ENCODE measurements at regions not wholly inside any gene's neighbourhood (a gene's known extent, or its start where the extent isn't known, plus 50 kb on each side); places are given as distances from the start of the nearest gene placed in this dataset.
A peak's percentile ranks its signal among the peaks of the same experiment; 100 is the strongest.
"Not testable (repeated sequence)": the region's sequence is repeated elsewhere in the genome, so short reads cannot be mapped to it uniquely, and the experiment has no call there.

DNA sequence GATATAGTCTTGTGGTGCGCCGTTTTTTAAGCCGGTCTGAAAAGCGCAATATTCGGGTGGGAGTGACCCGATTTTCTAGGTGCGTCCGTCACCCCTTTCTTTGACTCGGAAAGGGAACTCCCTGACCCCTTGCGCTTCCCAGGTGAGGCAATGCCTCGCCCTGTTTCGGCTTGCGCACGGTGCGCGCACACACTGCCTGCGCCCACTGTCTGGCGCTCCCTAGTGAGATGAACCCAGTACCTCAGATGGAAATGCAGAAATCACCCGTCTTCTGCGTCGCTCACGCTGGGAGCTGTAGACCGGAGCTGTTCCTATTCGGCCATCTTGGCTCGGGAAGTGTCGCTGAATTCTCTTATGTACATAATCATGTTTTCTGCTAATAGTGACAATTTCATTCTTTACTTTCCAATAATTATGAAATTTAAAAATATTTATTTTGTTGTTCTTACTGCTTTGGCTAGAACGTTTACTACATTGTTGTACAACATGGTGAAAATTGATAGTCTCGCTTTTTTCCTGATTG is 61.2 kb upstream of the MINDY3 start:
- H3K27me3 ChIP-seq (ENCODE audit: low read depth); DNase-seq (ENCODE audit: low spot score in 2 of 2); H3K36me3 ChIP-seq (replicated peaks); in situ Hi-C loops (cut with MboI; ENCODE audit: low sequenced_read_pairs); H3K9me3 ChIP-seq; H3K4me3 ChIP-seq; H3K4me1 ChIP-seq: not testable (repeated sequence)

- Histone ChIP-seq H3K4me1 (no peaks in the 10 kb centered on the region), H3K27me3 (ENCODE audit: low read depth) (no peaks in the 10 kb centered on the region), H3K9me3 (no peaks in the 10 kb centered on the region), H3K4me3 (no peak overlapping the region), H3K36me3 (replicated peaks) (no peaks in the 10 kb centered on the region)
- in situ Hi-C loops (cut with MboI; ENCODE audit: low sequenced_read_pairs) = no loop called here
- no peak for DNase-seq (ENCODE audit: low spot score in 2 of 2)
Measured at GRCh38 chr10:15931376-15931775, 71.1 kb upstream of the MINDY3 start.

DNA sequence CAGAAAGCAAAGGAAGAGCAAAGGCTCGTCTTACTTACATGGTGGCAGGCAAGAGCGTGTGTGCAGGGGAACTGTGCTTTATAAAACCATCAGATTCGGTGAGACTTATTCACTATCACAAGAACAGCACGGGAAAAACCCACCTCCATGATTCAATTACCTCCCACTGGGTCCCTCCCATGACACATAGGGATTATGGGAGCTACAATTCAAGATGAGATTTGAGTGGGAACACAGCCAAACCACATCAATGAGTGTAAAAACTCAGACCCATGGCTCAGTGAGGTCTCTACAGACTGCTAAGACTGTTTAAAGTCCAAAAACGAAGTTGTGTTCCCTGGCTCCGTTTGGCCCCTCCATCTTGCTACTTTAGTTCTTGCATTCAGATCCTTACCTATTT is 79.2 kb upstream of the MINDY3 start:
- in situ Hi-C loops (cut with MboI; ENCODE audit: low sequenced_read_pairs); H3K27me3 ChIP-seq (ENCODE audit: low read depth); DNase-seq (ENCODE audit: low spot score in 2 of 2); H3K4me1 ChIP-seq; H3K9me3 ChIP-seq; H3K36me3 ChIP-seq (replicated peaks); H3K4me3 ChIP-seq: not testable (repeated sequence)

DNA sequence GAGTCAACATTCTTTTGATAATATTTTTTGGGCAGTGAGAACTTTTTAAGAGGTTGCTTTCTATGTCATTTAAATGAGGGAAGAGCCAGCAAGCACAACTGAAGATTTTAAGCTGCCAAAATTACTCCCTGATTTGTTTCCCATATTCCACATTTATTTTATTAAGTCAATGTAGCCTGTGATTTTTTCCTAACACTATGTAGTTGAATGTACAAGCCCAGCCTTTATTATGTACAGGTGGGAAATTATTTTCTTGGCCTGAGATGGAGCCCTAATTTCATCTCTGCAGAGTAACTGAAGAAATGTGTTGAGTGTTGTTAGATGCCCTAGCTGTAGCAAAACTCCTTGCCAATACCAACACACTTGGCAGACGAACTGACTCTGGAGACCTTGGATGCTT is 83.1 kb upstream of the MINDY3 start:
- no peaks in the 10 kb centered on the region for H3K36me3 ChIP-seq (replicated peaks)

DNA sequence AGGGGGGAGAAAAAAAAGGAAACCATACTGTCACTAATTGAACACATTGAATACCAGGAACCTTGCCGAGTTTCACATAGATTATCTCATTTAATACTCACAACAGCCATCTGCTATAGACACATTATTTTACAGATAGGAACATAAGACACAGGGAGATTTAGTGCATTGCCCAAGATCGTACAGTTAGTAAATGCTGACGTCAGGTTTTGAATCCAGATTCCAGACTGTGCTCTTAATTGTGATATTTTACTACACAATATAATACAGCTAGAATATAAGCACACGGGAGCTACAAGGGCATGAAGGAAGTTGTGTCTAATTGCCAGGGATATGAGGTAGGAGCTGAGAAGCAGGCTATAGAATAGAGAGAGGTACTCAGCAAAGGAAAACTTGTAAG is 93.9 kb upstream of the MINDY3 start:
- Histone ChIP-seq H3K27me3 (ENCODE audit: low read depth) (no peaks in the 10 kb centered on the region; the same call in 1 of the 2 replicates), H3K9me3 (no peaks in the 10 kb centered on the region), H3K4me3 (no peak overlapping the region), H3K36me3 (replicated peaks) (no peaks in the 10 kb centered on the region), H3K4me1 (no peaks in the 10 kb centered on the region)
- DNase-seq (ENCODE audit: low spot score in 2 of 2) = no peak
- in situ Hi-C loops (cut with MboI; ENCODE audit: low sequenced_read_pairs) = no loop called here

More for the DNA sequence above, 83.1 kb upstream of the MINDY3 start:
- in situ Hi-C loops (cut with MboI; ENCODE audit: low sequenced_read_pairs) = no loop called here
- H3K9me3 ChIP-seq = no peaks in the 10 kb centered on the region
- H3K27me3 ChIP-seq (ENCODE audit: low read depth) = no peaks in the 10 kb centered on the region; the same call in 1 of the 2 replicates
- H3K4me3 ChIP-seq = no peak overlapping the region
- DNase-seq (ENCODE audit: low spot score in 2 of 2) = no peak
- no peaks in the 10 kb centered on the region for H3K4me1 ChIP-seq

- no peak overlapping the region for H3K4me3 ChIP-seq
- in situ Hi-C loops (cut with MboI; ENCODE audit: low sequenced_read_pairs) = no loop called here
- no peaks in the 10 kb centered on the region for H3K4me1 ChIP-seq
- peaks cover 2% of the 10 kb centered on the region for H3K27me3 ChIP-seq (ENCODE audit: low read depth)
- H3K9me3 ChIP-seq = no peaks in the 10 kb centered on the region
- H3K36me3 ChIP-seq (replicated peaks) = no peaks in the 10 kb centered on the region
- peak in 1 of 2 experiments; percentile 41 for DNase-seq (ENCODE audit: low spot score in 2 of 2)
Measured at GRCh38 chr10:15960277-15960676, 100.0 kb upstream of the MINDY3 start.

GRCh38 chr10:15972736-15973135 is 112.4 kb upstream of the MINDY3 start:
- DNase-seq (ENCODE audit: low spot score in 2 of 2); in situ Hi-C loops (cut with MboI; ENCODE audit: low sequenced_read_pairs); H3K9me3 ChIP-seq; H3K4me1 ChIP-seq; H3K36me3 ChIP-seq (replicated peaks); H3K27me3 ChIP-seq (ENCODE audit: low read depth); H3K4me3 ChIP-seq: not testable (repeated sequence)

- Histone ChIP-seq H3K27me3 (ENCODE audit: low read depth) (no peaks in the 10 kb centered on the region), H3K4me3 (no peak overlapping the region), H3K4me1 (no peaks in the 10 kb centered on the region), H3K36me3 (replicated peaks) (no peaks in the 10 kb centered on the region), H3K9me3 (no peaks in the 10 kb centered on the region)
- in situ Hi-C loops (cut with MboI; ENCODE audit: low sequenced_read_pairs) = no loop called here
- no peak for DNase-seq (ENCODE audit: low spot score in 2 of 2)
Measured at GRCh38 chr10:15985690-15986089, 125.4 kb upstream of the MINDY3 start.

- in situ Hi-C loops (cut with MboI; ENCODE audit: low sequenced_read_pairs) = no loop called here
- no peak for DNase-seq (ENCODE audit: low spot score in 2 of 2)
- Histone ChIP-seq H3K9me3 (no peaks in the 10 kb centered on the region), H3K4me3 (no peak overlapping the region), H3K27me3 (ENCODE audit: low read depth) (no peaks in the 10 kb centered on the region), H3K4me1 (no peaks in the 10 kb centered on the region), H3K36me3 (replicated peaks) (no peaks in the 10 kb centered on the region)
Measured at GRCh38 chr10:15990535-15991129, 130.3 kb upstream of the MINDY3 start.

DNA sequence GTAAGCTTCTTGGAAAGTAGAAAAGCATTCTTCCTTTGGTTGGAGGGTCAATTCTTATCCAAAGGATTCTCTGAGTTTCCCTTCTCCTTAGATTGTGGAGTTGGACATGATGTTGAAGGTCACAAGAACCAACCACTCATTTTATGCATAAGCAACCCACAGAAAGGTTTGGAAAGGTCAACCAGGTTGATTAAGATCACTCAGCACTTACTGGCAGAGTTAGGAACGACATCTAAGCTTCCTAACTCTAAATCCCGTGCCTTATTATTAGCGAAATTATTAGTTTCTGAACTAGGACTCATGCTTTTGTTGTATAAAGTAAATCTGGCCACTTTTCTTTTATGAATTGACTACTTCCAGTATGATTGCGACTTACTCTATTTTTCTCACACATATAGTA is 137.0 kb upstream of the MINDY3 start:
- H3K36me3 ChIP-seq (replicated peaks) = no peaks in the 10 kb centered on the region
- H3K4me3 ChIP-seq = no peak overlapping the region
- no peak for DNase-seq (ENCODE audit: low spot score in 2 of 2)
- H3K4me1 ChIP-seq = no peaks in the 10 kb centered on the region
- in situ Hi-C loops (cut with MboI; ENCODE audit: low sequenced_read_pairs) = no loop called here
- H3K27me3 ChIP-seq (ENCODE audit: low read depth) = no peaks in the 10 kb centered on the region
- H3K9me3 ChIP-seq = no peaks in the 10 kb centered on the region

GRCh38 chr10:16001581-16001980 is 141.3 kb upstream of the MINDY3 start:
- Histone ChIP-seq H3K4me3 (no peak overlapping the region), H3K27me3 (ENCODE audit: low read depth) (no peaks in the 10 kb centered on the region), H3K9me3 (no peaks in the 10 kb centered on the region), H3K4me1 (no peaks in the 10 kb centered on the region), H3K36me3 (replicated peaks) (no peaks in the 10 kb centered on the region)
- no peak for DNase-seq (ENCODE audit: low spot score in 2 of 2)
- in situ Hi-C loops (cut with MboI; ENCODE audit: low sequenced_read_pairs) = no loop called here

DNA sequence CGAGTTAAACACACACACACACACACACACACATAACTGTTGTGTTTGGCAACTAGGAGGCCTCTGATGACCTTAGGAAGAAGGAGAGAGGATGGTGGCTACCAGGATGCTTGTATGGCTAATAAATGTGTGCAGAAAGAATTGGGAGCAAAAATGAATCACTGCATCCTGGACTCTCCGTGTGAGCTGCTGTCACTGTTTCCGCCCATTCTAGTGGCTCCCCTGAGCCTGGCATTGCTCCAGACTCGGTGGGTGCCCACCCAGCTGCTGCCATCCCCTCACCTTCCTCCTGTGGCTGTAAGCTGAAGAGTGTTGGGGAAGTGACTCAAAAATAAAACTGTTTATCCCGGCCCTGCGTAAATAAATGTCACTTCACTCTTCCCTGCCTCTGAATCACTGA is 149.5 kb upstream of the MINDY3 start:
- Histone ChIP-seq H3K27me3 (ENCODE audit: low read depth) (no peaks in the 10 kb centered on the region), H3K9me3 (no peaks in the 10 kb centered on the region), H3K4me1 (no peaks in the 10 kb centered on the region), H3K36me3 (replicated peaks) (no peaks in the 10 kb centered on the region), H3K4me3 (no peak overlapping the region)
- DNase-seq (ENCODE audit: low spot score in 2 of 2) = no peak
- in situ Hi-C loops (cut with MboI; ENCODE audit: low sequenced_read_pairs) = no loop called here

DNA sequence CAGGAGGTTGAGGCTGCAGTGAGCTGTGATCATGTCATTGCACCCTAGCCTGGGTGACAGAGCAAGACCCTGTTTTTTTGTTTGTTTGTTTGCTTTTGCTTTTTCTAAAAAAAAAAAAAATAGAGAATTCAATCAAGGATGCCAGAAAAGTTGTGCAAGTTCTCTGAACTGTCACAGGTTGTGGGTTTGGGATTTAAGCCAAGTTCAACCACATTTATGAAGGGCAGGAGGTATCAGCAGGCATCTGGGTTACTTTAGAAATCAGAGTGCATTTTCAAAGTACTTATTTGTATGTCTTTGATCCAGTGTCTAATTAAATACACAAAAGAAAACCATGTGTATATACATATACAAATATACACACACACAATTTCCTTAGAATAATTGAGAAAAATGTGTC is 151.2 kb upstream of the MINDY3 start:
- H3K4me1 ChIP-seq = no peaks in the 10 kb centered on the region
- H3K9me3 ChIP-seq = no peaks in the 10 kb centered on the region
- no peaks in the 10 kb centered on the region for H3K27me3 ChIP-seq (ENCODE audit: low read depth)
- no peaks in the 10 kb centered on the region for H3K36me3 ChIP-seq (replicated peaks)
- in situ Hi-C loops (cut with MboI; ENCODE audit: low sequenced_read_pairs) = no loop called here
- no peak overlapping the region for H3K4me3 ChIP-seq
- no peak for DNase-seq (ENCODE audit: low spot score in 2 of 2)

- no peak overlapping the region for H3K4me3 ChIP-seq
- H3K9me3 ChIP-seq = no peaks in the 10 kb centered on the region
- in situ Hi-C loops (cut with MboI; ENCODE audit: low sequenced_read_pairs) = no loop called here
- DNase-seq (ENCODE audit: low spot score in 2 of 2) = no peak
- H3K27me3 ChIP-seq (ENCODE audit: low read depth) = no peaks in the 10 kb centered on the region
- no peaks in the 10 kb centered on the region for H3K36me3 ChIP-seq (replicated peaks)
- H3K4me1 ChIP-seq = no peaks in the 10 kb centered on the region
Measured at GRCh38 chr10:16014469-16014868, 154.2 kb upstream of the MINDY3 start.

GRCh38 chr10:16016688-16017087 is 156.4 kb upstream of the MINDY3 start:
- in situ Hi-C loops (cut with MboI; ENCODE audit: low sequenced_read_pairs) = no loop called here
- no peak overlapping the region for H3K4me3 ChIP-seq
- H3K9me3 ChIP-seq = no peaks in the 10 kb centered on the region
- H3K36me3 ChIP-seq (replicated peaks) = no peaks in the 10 kb centered on the region
- no peak for DNase-seq (ENCODE audit: low spot score in 2 of 2)
- no peaks in the 10 kb centered on the region for H3K27me3 ChIP-seq (ENCODE audit: low read depth)
- H3K4me1 ChIP-seq = no peaks in the 10 kb centered on the region
